Loucy (cell line): ENCODE measurements at regions not wholly inside any gene's neighbourhood (a gene's known extent, or its start where the extent isn't known, plus 50 kb on each side); places are given as distances from the start of the nearest gene placed in this dataset.

Experiments used
- H2AFZ ChIP-seq: fragments of 200-600 bp; sonication (generic); 2 replicates; pipeline ENCODE4 v1.6.0; 2016; ENCODE audit warnings: antibody characterized with exemption, mild to moderate bottlenecking, low read length, moderate library complexity
- H3F3A ChIP-seq: fragments of 200-600 bp; 2 replicates; pipeline ENCODE4 v1.6.0; 2016; ENCODE audit warnings: antibody characterized with exemption, low read depth, mild to moderate bottlenecking
- H3K27me3 ChIP-seq: fragments of 200-600 bp; sonication (generic); 2 replicates; pipeline ENCODE4 v1.6.1; 2014; ENCODE audit warnings: low read length, mild to moderate bottlenecking; ENCODE audit not compliant: insufficient read depth, poor library complexity, severe bottlenecking
- H3K36me3 ChIP-seq: fragments of 200-600 bp; sonication (generic); 2 replicates; pipeline ENCODE4 v1.6.1; 2016; ENCODE audit warnings: low read length; ENCODE audit not compliant: insufficient read depth
- H3K4me1 ChIP-seq: fragments of 200-600 bp; sonication (generic); 2 replicates; pipeline ENCODE4 v1.5.1; 2014; ENCODE audit warnings: low read length, mild to moderate bottlenecking; ENCODE audit not compliant: insufficient read depth, poor library complexity, severe bottlenecking
- H3K4me2 ChIP-seq: fragments of 200-600 bp; sonication (generic); 2 replicates; pipeline ENCODE4 v1.6.0; 2014; ENCODE audit warnings: antibody characterized with exemption, low read length, low read depth, mild to moderate bottlenecking; ENCODE audit not compliant: poor library complexity, severe bottlenecking
- H3K4me3 ChIP-seq: fragments of 200-600 bp; sonication (generic); 2 replicates; pipeline ENCODE4 v1.5.1; 2014; ENCODE audit warnings: low read length, mild to moderate bottlenecking, mixed read lengths; ENCODE audit not compliant: poor library complexity, severe bottlenecking
- H3K79me2 ChIP-seq: fragments of 200-600 bp; sonication (generic); 2 replicates; pipeline ENCODE4 v1.6.1; 2014; ENCODE audit warnings: low read length; ENCODE audit not compliant: insufficient read depth
- H3K9ac ChIP-seq: fragments of 200-600 bp; sonication (generic); 2 replicates; pipeline ENCODE4 v1.6.0; 2014; ENCODE audit warnings: mild to moderate bottlenecking, low read depth, low read length, moderate library complexity; ENCODE audit not compliant: poor library complexity, severe bottlenecking
- H3K9me2 ChIP-seq: fragments of 200-600 bp; sonication (generic); replicated peaks from 2 replicates; pipeline ENCODE4 v1.6.1; 2016; ENCODE audit warnings: low read depth, low read length, mixed read lengths
- H3K9me3 ChIP-seq: fragments of 200-600 bp; sonication (generic); 2 replicates; pipeline ENCODE4 v1.6.1; 2014; ENCODE audit warnings: mild to moderate bottlenecking, antibody characterized with exemption, low read length, low read depth; ENCODE audit not compliant: insufficient read depth
- H4K20me1 ChIP-seq: fragments of 200-600 bp; sonication (generic); 2 replicates; pipeline ENCODE4 v1.6.0; 2014; ENCODE audit warnings: antibody characterized with exemption, low read length, mild to moderate bottlenecking; ENCODE audit not compliant: insufficient read depth, poor library complexity, severe bottlenecking
- EZH2phosphoT487 ChIP-seq: fragments of 200-600 bp; IDR thresholded peaks from 2 replicates; pipeline ENCODE4 v1.6.1; 2018; ENCODE audit warnings: antibody characterized with exemption, mild to moderate bottlenecking, moderate library complexity, borderline replicate concordance
- TF ChIP-seq, protein P1 (sequence below): fragments of 200-600 bp; sonication (generic); conservative IDR thresholded peaks from 2 replicates; pipeline ENCODE4 v1.5.1; 2014; ENCODE audit warnings: mild to moderate bottlenecking, antibody characterized with exemption, low read length

GRCh38 chr6:21457647-21458046 lies 135.9 kb upstream of the SOX4 start:
- H3K4me1 ChIP-seq, result no peaks in the 10 kb centered on the region
- H3K4me2 ChIP-seq, result no peak overlapping the region
- no peaks in the 10 kb centered on the region for H3K9me3 ChIP-seq
- H3K79me2 ChIP-seq, result no peaks in the 10 kb centered on the region
- H3F3A ChIP-seq, result no peaks in the 10 kb centered on the region
- H3K36me3 ChIP-seq, result no peaks in the 10 kb centered on the region
- no peak overlapping the region for H3K9ac ChIP-seq
- TF ChIP-seq, protein P1, sequence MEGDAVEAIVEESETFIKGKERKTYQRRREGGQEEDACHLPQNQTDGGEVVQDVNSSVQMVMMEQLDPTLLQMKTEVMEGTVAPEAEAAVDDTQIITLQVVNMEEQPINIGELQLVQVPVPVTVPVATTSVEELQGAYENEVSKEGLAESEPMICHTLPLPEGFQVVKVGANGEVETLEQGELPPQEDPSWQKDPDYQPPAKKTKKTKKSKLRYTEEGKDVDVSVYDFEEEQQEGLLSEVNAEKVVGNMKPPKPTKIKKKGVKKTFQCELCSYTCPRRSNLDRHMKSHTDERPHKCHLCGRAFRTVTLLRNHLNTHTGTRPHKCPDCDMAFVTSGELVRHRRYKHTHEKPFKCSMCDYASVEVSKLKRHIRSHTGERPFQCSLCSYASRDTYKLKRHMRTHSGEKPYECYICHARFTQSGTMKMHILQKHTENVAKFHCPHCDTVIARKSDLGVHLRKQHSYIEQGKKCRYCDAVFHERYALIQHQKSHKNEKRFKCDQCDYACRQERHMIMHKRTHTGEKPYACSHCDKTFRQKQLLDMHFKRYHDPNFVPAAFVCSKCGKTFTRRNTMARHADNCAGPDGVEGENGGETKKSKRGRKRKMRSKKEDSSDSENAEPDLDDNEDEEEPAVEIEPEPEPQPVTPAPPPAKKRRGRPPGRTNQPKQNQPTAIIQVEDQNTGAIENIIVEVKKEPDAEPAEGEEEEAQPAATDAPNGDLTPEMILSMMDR, result no peak
- no peak for TF ChIP-seq EZH2phosphoT487
- no peak overlapping the region for H2AFZ ChIP-seq
- no peaks in the 10 kb centered on the region for H3K27me3 ChIP-seq
- H4K20me1 ChIP-seq, result no peaks in the 10 kb centered on the region
- H3K4me3 ChIP-seq, result no peak overlapping the region
- H3K9me2 ChIP-seq, result no peaks in the 10 kb centered on the region

DNA sequence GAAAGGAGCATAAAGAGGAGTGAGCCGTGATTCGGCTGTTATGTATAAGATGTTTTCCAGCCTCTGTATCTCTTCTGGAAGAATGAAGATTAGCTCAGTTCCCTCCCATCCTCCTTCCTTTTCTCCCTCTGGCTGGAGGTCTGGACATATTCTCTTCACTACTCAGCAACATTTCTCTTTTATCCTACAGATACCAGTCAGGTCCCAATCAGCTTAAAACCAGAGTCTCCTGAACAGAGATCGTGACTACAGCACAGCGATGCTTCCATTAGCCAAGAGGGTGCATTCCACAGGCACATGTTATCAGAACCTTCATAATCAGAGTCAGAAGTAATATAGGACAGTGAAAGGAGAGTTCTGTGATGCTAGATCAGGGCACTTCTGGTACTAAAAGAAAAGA lies 133.9 kb upstream of the SOX4 start:
- no peaks in the 10 kb centered on the region for H3K4me1 ChIP-seq
- no peak overlapping the region for H3K9ac ChIP-seq
- no peaks in the 10 kb centered on the region for H3K9me3 ChIP-seq
- no peaks in the 10 kb centered on the region for H3K79me2 ChIP-seq
- H3K9me2 ChIP-seq, result no peaks in the 10 kb centered on the region
- no peak overlapping the region for H2AFZ ChIP-seq
- H3K4me2 ChIP-seq, result no peak overlapping the region
- no peaks in the 10 kb centered on the region for H3F3A ChIP-seq
- H3K36me3 ChIP-seq, result no peaks in the 10 kb centered on the region
- no peaks in the 10 kb centered on the region for H4K20me1 ChIP-seq
- TF ChIP-seq, protein P1, result no peak
- TF ChIP-seq EZH2phosphoT487, result no peak
- no peaks in the 10 kb centered on the region for H3K27me3 ChIP-seq
- H3K4me3 ChIP-seq, result no peak overlapping the region

DNA sequence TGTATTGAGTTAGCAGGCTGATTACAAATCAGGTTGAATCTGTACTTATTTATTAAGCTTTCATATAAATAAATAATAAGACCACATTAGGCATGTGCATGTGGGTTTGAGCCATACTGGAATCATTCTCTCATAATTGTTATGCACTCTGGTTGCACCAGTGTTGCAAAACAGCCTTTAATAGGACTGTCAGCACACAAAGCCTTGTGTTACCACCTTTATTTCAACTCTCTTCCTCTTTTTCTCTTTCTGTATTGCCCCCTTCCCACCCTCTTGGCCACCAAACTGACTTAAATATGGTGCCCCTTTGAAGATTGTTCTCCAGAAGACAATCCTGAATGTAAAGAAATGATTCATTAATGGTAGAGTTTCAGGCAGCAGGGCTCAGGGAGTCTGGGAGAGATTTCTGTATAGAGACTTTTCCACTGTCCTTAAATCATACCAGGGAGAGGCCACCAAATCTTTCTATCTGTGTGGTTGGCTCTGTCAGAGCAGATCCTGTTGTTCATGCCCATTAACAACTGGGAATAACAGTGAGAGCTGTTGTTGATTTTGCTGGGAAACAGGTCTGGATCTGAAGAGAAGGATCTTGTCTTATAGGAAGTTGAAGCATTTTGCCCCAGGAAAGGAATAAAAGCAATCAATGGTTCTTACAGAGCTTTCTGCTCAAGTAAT lies 131.6 kb upstream of the SOX4 start:
- Histone ChIP-seq H2AFZ (no peak overlapping the region), H3K4me2 (no peak overlapping the region), H3F3A (no peaks in the 10 kb centered on the region), H3K36me3 (no peaks in the 10 kb centered on the region), H3K4me3 (no peak overlapping the region), H3K27me3 (no peaks in the 10 kb centered on the region), H4K20me1 (no peaks in the 10 kb centered on the region), H3K9me3 (no peaks in the 10 kb centered on the region), H3K4me1 (no peaks in the 10 kb centered on the region), H3K79me2 (no peaks in the 10 kb centered on the region), H3K9ac (no peak overlapping the region), H3K9me2 (no peaks in the 10 kb centered on the region)
- TF ChIP-seq EZH2phosphoT487, result no peak
- TF ChIP-seq, protein P1, result no peak
